ENCODE measurements at regions not wholly inside any gene's neighbourhood (a gene's known extent, or its start where the extent isn't known, plus 50 kb on each side); places are given as distances from the start of the nearest gene placed in this dataset.

GRCh38 chr7:40944981-40945585, 757.8 kb downstream of the INHBA start:
- no peaks in the 10 kb centered on the region for H3K36me3 ChIP-seq (ENCODE audit: insufficient read depth, low read length)
- H3K4me1 ChIP-seq (ENCODE audit: low read length) = no peaks in the 10 kb centered on the region
- no peaks in the 10 kb centered on the region for H4K20me1 ChIP-seq (ENCODE audit: insufficient read depth, low read depth, low read length)
- no peak for DNase-seq
- no peak overlapping the region for H3K9ac ChIP-seq (ENCODE audit: low read length)
- no peaks in the 10 kb centered on the region for H3K9me2 ChIP-seq (replicated peaks; ENCODE audit: insufficient read depth, low read length)
- no peaks in the 10 kb centered on the region for H3K27me3 ChIP-seq (ENCODE audit: low read length)
- H3K79me2 ChIP-seq (ENCODE audit: low read length) = no peaks in the 10 kb centered on the region
- no peak overlapping the region for H3K4me3 ChIP-seq (ENCODE audit: low read length)
- no peak overlapping the region for H3K27ac ChIP-seq (ENCODE audit: low read length)
- peaks cover 5% of the 10 kb centered on the region; the same call in 1 of the 2 replicates for H3K9me3 ChIP-seq (ENCODE audit: low read length)
- H3K4me2 ChIP-seq (ENCODE audit: low read depth, low read length, poor library complexity, severe bottlenecking) = no peak overlapping the region
- H2AFZ ChIP-seq (ENCODE audit: low read length) = no peak overlapping the region

GRCh38 chr7:40937879-40938278, 765.0 kb downstream of the INHBA start:
- Histone ChIP-seq H3K4me2 (ENCODE audit: low read depth, low read length, poor library complexity, severe bottlenecking) (no peak overlapping the region), H2AFZ (ENCODE audit: low read length) (no peak overlapping the region)

GRCh38 chr7:40935435-40935834, 767.5 kb downstream of the INHBA start:
- H2AFZ ChIP-seq (ENCODE audit: low read length) = no peak overlapping the region
- H3K4me3 ChIP-seq (ENCODE audit: low read length) = no peak overlapping the region
- H4K20me1 ChIP-seq (ENCODE audit: insufficient read depth, low read depth, low read length) = no peaks in the 10 kb centered on the region
- DNase-seq = no peak
- no peak overlapping the region for H3K27ac ChIP-seq (ENCODE audit: low read length)
- H3K9ac ChIP-seq (ENCODE audit: low read length) = no peak overlapping the region
- H3K27me3 ChIP-seq (ENCODE audit: low read length) = no peaks in the 10 kb centered on the region
- H3K36me3 ChIP-seq (ENCODE audit: insufficient read depth, low read length) = no peaks in the 10 kb centered on the region
- no peaks in the 10 kb centered on the region for H3K79me2 ChIP-seq (ENCODE audit: low read length)
- no peaks in the 10 kb centered on the region for H3K4me1 ChIP-seq (ENCODE audit: low read length)
- no peak overlapping the region for H3K4me2 ChIP-seq (ENCODE audit: low read depth, low read length, poor library complexity, severe bottlenecking)
- H3K9me3 ChIP-seq (ENCODE audit: low read length) = peaks cover 6% of the 10 kb centered on the region; the same call in 1 of the 2 replicates
- no peaks in the 10 kb centered on the region for H3K9me2 ChIP-seq (replicated peaks; ENCODE audit: insufficient read depth, low read length)

More at GRCh38 chr7:40937879-40938278, 765.0 kb downstream of the INHBA start:
- H3K36me3 ChIP-seq (ENCODE audit: insufficient read depth, low read length) = no peaks in the 10 kb centered on the region
- no peak overlapping the region for H3K27ac ChIP-seq (ENCODE audit: low read length)
- H3K9me2 ChIP-seq (replicated peaks; ENCODE audit: insufficient read depth, low read length) = no peaks in the 10 kb centered on the region
- no peaks in the 10 kb centered on the region for H4K20me1 ChIP-seq (ENCODE audit: insufficient read depth, low read depth, low read length)
- H3K9me3 ChIP-seq (ENCODE audit: low read length) = peaks cover 6% of the 10 kb centered on the region; the same call in 1 of the 2 replicates
- no peaks in the 10 kb centered on the region for H3K4me1 ChIP-seq (ENCODE audit: low read length)
- H3K4me3 ChIP-seq (ENCODE audit: low read length) = no peak overlapping the region
- no peak overlapping the region for H3K9ac ChIP-seq (ENCODE audit: low read length)
- no peaks in the 10 kb centered on the region for H3K79me2 ChIP-seq (ENCODE audit: low read length)
- H3K27me3 ChIP-seq (ENCODE audit: low read length) = no peaks in the 10 kb centered on the region
- DNase-seq = no peak

- no peak overlapping the region for H3K9ac ChIP-seq (ENCODE audit: low read length)
- no peaks in the 10 kb centered on the region for H3K9me2 ChIP-seq (replicated peaks; ENCODE audit: insufficient read depth, low read length)
- H4K20me1 ChIP-seq (ENCODE audit: insufficient read depth, low read depth, low read length) = no peaks in the 10 kb centered on the region
- no peaks in the 10 kb centered on the region for H3K79me2 ChIP-seq (ENCODE audit: low read length)
- no peaks in the 10 kb centered on the region for H3K27me3 ChIP-seq (ENCODE audit: low read length)
- H3K4me1 ChIP-seq (ENCODE audit: low read length) = no peaks in the 10 kb centered on the region
- no peak overlapping the region for H2AFZ ChIP-seq (ENCODE audit: low read length)
- no peak overlapping the region for H3K4me3 ChIP-seq (ENCODE audit: low read length)
- no peak overlapping the region for H3K4me2 ChIP-seq (ENCODE audit: low read depth, low read length, poor library complexity, severe bottlenecking)
- DNase-seq = no peak
- H3K9me3 ChIP-seq (ENCODE audit: low read length) = no peaks in the 10 kb centered on the region
- H3K27ac ChIP-seq (ENCODE audit: low read length) = no peak overlapping the region
- H3K36me3 ChIP-seq (ENCODE audit: insufficient read depth, low read length) = no peaks in the 10 kb centered on the region
Observed at GRCh38 chr7:40923626-40924025, 779.3 kb downstream of the INHBA start.

GRCh38 chr7:40922316-40922670, 780.6 kb downstream of the INHBA start:
- no peak overlapping the region for H3K27ac ChIP-seq (ENCODE audit: low read length)
- H3K36me3 ChIP-seq (ENCODE audit: insufficient read depth, low read length) = no peaks in the 10 kb centered on the region
- H4K20me1 ChIP-seq (ENCODE audit: insufficient read depth, low read depth, low read length) = no peaks in the 10 kb centered on the region
- no peaks in the 10 kb centered on the region for H3K27me3 ChIP-seq (ENCODE audit: low read length)
- H3K9me2 ChIP-seq (replicated peaks; ENCODE audit: insufficient read depth, low read length) = no peaks in the 10 kb centered on the region
- H3K4me3 ChIP-seq (ENCODE audit: low read length) = no peak overlapping the region
- no peaks in the 10 kb centered on the region for H3K4me1 ChIP-seq (ENCODE audit: low read length)
- no peaks in the 10 kb centered on the region for H3K79me2 ChIP-seq (ENCODE audit: low read length)
- no peak overlapping the region for H3K4me2 ChIP-seq (ENCODE audit: low read depth, low read length, poor library complexity, severe bottlenecking)
- no peak overlapping the region for H2AFZ ChIP-seq (ENCODE audit: low read length)
- DNase-seq = no peak
- no peaks in the 10 kb centered on the region for H3K9me3 ChIP-seq (ENCODE audit: low read length)
- H3K9ac ChIP-seq (ENCODE audit: low read length) = no peak overlapping the region

GRCh38 chr7:40921589-40922315, 781.1 kb downstream of the INHBA start:
- Histone ChIP-seq H2AFZ (ENCODE audit: low read length) (no peak overlapping the region), H3K4me1 (ENCODE audit: low read length) (no peaks in the 10 kb centered on the region), H3K27ac (ENCODE audit: low read length) (no peak overlapping the region), H3K27me3 (ENCODE audit: low read length) (no peaks in the 10 kb centered on the region), H3K4me2 (ENCODE audit: low read depth, low read length, poor library complexity, severe bottlenecking) (no peak overlapping the region), H3K36me3 (ENCODE audit: insufficient read depth, low read length) (no peaks in the 10 kb centered on the region), H4K20me1 (ENCODE audit: insufficient read depth, low read depth, low read length) (no peaks in the 10 kb centered on the region), H3K9ac (ENCODE audit: low read length) (no peak overlapping the region), H3K79me2 (ENCODE audit: low read length) (no peaks in the 10 kb centered on the region), H3K9me2 (replicated peaks; ENCODE audit: insufficient read depth, low read length) (no peaks in the 10 kb centered on the region), H3K9me3 (ENCODE audit: low read length) (no peaks in the 10 kb centered on the region), H3K4me3 (ENCODE audit: low read length) (no peak overlapping the region)
- DNase-seq = no peak

GRCh38 chr7:40918701-40919271, 784.0 kb downstream of the SUGCT start:
- no peak for DNase-seq
- H4K20me1 ChIP-seq (ENCODE audit: insufficient read depth, low read depth, low read length) = no peaks in the 10 kb centered on the region
- no peak overlapping the region for H2AFZ ChIP-seq (ENCODE audit: low read length)
- H3K9me2 ChIP-seq (replicated peaks; ENCODE audit: insufficient read depth, low read length) = no peaks in the 10 kb centered on the region
- no peak overlapping the region for H3K27ac ChIP-seq (ENCODE audit: low read length)
- H3K4me1 ChIP-seq (ENCODE audit: low read length) = no peaks in the 10 kb centered on the region
- no peak overlapping the region for H3K4me3 ChIP-seq (ENCODE audit: low read length)
- no peaks in the 10 kb centered on the region for H3K9me3 ChIP-seq (ENCODE audit: low read length)
- H3K4me2 ChIP-seq (ENCODE audit: low read depth, low read length, poor library complexity, severe bottlenecking) = no peak overlapping the region
- no peak overlapping the region for H3K9ac ChIP-seq (ENCODE audit: low read length)
- no peaks in the 10 kb centered on the region for H3K79me2 ChIP-seq (ENCODE audit: low read length)
- no peaks in the 10 kb centered on the region for H3K27me3 ChIP-seq (ENCODE audit: low read length)
- H3K36me3 ChIP-seq (ENCODE audit: insufficient read depth, low read length) = no peaks in the 10 kb centered on the region

- no peaks in the 10 kb centered on the region for H3K4me1 ChIP-seq (ENCODE audit: low read length)
- H3K9me2 ChIP-seq (replicated peaks; ENCODE audit: insufficient read depth, low read length) = no peaks in the 10 kb centered on the region
- no peaks in the 10 kb centered on the region for H4K20me1 ChIP-seq (ENCODE audit: insufficient read depth, low read depth, low read length)
- H3K4me3 ChIP-seq (ENCODE audit: low read length) = no peak overlapping the region
- H3K4me2 ChIP-seq (ENCODE audit: low read depth, low read length, poor library complexity, severe bottlenecking) = no peak overlapping the region
- H2AFZ ChIP-seq (ENCODE audit: low read length) = no peak overlapping the region
- no peaks in the 10 kb centered on the region for H3K9me3 ChIP-seq (ENCODE audit: low read length)
- H3K36me3 ChIP-seq (ENCODE audit: insufficient read depth, low read length) = no peaks in the 10 kb centered on the region
- H3K79me2 ChIP-seq (ENCODE audit: low read length) = no peaks in the 10 kb centered on the region
- no peak overlapping the region for H3K27ac ChIP-seq (ENCODE audit: low read length)
- H3K27me3 ChIP-seq (ENCODE audit: low read length) = no peaks in the 10 kb centered on the region
- DNase-seq = no peak
- no peak overlapping the region for H3K9ac ChIP-seq (ENCODE audit: low read length)
Observed at GRCh38 chr7:40916813-40917212, 782.0 kb downstream of the SUGCT start.
